Stimulated activated CD4-positive, alpha-beta T cell treated with anti-CD3 and anti-CD28 coated beads, TNF-alpha, amount 100 ng/mL, for 24 hours (primary cell): ENCODE measurements at regions not wholly inside any gene's neighbourhood (a gene's known extent, or its start where the extent isn't known, plus 50 kb on each side); places are given as distances from the start of the nearest gene placed in this dataset.
"Not testable (repeated sequence)": the region's sequence is repeated elsewhere in the genome, so short reads cannot be mapped to it uniquely, and the experiment has no call there.

Source experiments
- DNase-seq, 3 experiments: peaks; one replicate each; pipeline ENCODE4 v3.0.0-alpha.2; 2020; ENCODE audit warnings: low read depth in 3 of 3

GRCh38 chr20:51306081-51306480 is 236.4 kb downstream of the NFATC2 start:
- DNase-seq: no peak

GRCh38 chr20:51305316-51306052 is 237.0 kb downstream of the NFATC2 start:
- no peak for DNase-seq

DNA sequence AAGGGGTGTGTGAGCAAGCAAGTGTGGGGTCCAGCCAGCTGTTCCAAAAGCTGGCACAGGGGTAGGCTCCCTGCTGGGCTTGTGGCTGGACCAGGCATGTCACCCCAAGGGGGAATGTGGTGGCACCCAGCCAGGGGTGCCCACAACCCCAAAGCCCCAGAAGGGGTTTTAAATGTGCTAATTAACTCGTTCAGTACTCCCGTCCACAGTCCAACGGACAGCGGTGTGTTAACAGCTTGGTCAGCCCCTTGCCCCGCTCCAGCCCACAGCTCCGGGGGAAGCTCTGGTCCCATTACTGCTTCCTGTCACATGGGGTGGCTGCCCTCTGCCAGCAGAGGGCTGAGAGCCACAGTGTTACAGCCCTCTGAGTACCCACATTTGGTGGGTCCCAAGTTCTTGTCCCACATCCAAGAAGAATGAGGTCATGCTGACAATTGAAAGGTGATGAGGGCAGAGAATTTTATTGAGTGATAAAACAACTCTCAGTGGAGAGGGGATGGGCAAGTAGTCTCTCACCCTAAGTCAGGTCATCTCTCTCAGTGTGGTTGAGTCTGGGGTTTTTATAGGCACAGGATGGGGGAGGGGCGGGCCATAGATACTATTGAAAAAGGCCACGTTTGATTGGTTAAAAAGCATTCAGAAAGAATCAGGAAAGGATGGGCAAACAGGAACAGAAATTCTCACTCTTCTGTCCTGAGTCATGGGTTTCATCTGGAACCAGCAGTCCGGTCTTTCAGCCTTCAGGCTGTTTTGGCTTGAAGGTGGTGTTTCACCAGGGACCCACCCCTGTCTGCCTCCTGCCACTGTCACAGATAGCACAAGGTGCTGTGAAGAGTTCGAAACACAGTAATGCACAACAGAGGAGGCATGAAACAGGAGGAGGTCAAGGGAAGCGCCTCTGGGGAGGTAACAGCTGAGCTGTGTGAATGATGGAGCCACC is 238.5 kb downstream of the NFATC2 start:
- DNase-seq: no peak

GRCh38 chr20:51301026-51301425 is 241.5 kb downstream of the NFATC2 start:
- no peak for DNase-seq

- no peak for DNase-seq
Measured at GRCh38 chr20:51300104-51300503, 242.4 kb downstream of the NFATC2 start.

DNA sequence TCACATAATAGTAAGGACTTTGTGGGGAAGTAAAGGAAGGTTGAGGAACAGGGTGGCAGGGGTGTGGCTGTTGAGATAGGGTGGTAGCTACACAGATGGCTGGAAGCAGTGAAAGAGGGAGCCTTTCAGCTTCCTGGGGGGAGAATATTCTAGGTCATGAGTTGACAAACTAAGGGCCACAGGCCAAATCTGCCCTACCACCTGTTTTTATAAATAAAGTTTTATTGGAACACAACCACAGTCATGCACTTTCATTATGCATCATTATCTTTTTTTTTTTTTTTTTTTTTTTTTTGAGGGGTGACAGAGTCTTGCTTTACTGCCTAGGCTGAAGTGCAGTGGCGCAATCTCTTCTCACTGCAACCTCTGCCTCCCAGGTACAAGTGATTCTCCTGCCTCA is 243.1 kb downstream of the NFATC2 start:
- no peak for DNase-seq

GRCh38 chr20:51298141-51298749 is 244.3 kb downstream of the NFATC2 start:
- DNase-seq: no peak

GRCh38 chr20:51287628-51288413 is 254.7 kb downstream of the NFATC2 start:
- DNase-seq: no peak

DNA sequence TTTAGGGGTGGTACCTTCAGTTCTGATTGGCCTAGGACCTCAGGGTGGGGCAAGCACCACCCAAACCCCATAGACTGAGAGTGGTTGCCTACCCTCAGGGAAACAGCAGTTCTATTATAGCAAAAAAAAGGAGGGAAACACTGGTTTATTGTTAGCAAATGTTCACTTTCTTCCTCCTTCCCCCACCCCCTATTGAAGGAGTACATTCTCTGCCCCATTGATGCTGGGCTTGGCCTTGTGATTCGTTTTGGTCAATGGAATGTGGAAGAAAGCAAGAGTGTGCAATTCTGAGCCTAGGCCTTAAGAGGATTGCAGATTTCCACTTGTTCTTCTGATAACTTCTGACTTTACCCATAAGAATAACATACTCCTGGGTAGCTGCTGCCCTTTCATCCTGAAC is 255.8 kb downstream of the NFATC2 start:
- no peak for DNase-seq

GRCh38 chr20:51285684-51286083 is 256.8 kb downstream of the NFATC2 start:
- no peak for DNase-seq

DNA sequence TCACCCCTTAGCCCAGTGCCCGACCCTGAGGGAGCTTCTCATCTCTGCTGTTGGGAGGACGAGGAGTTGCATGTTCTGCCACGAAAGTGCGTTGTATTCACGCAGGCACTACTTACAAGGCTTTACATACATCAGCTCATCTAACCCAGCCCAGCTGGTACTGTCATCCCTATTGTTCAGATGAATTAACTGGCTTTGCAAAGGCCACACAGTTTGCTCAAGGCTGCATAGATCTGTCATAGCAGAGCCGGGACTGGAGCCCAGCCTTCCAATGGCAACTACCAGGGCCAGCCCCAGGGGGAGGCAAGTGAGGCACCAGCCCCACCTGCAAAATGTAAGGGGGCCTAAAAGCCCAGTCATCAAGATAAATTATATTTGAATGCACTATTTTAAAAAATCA is 257.6 kb downstream of the NFATC2 start:
- DNase-seq: no peak

- no peak for DNase-seq
Measured at GRCh38 chr20:51284176-51284575, 258.3 kb downstream of the NFATC2 start.

GRCh38 chr20:51281521-51281920 is 258.6 kb upstream of the KCNG1 start:
- DNase-seq: no peak

- no peak for DNase-seq
Measured at GRCh38 chr20:51280047-51280446, 257.1 kb upstream of the KCNG1 start.

- no peak for DNase-seq
Measured at GRCh38 chr20:51277961-51278360, 255.1 kb upstream of the KCNG1 start.

GRCh38 chr20:51276296-51276695 is 253.4 kb upstream of the KCNG1 start:
- no peak for DNase-seq

DNA sequence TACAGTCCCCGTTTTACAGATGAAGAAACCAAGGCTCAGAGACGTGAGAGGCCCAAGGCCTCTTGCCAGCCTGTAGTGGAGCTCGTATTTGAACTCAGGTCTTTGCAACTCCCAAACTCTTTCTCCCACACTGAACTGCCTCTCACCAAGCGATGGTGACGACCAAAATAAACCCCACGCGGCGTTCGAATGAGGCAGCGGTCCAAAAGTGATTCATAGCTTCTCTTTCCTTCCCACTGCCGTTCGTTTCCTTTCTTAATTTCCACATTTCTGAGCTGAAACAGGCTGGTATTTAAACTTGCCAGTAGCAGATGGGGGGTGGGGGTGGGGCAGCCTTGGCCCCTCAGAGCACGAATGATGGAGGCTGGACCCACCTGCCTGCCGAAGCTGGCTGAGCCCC is 252.9 kb upstream of the KCNG1 start:
- no peak for DNase-seq

DNA sequence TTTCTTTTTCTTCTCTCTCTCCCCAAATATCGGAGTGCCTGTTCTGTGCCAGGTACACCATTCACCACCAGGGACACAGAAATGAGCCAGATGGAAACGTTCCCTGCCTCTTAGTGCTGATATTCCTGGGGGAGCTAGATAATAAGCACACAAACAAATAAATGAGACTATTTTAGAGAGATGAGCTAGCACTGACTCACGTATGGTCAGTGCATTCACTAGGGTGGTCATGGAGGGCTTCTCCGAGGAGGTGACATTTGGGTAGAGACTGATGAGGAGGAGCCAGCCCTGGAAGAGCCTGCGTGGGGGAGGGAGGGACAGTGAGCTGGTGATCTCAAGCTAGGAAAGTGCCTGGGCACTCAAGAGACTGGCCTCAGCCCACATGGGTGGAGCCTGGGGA is 252.3 kb upstream of the KCNG1 start:
- no peak for DNase-seq

- no peak for DNase-seq
Measured at GRCh38 chr20:51272401-51272800, 249.5 kb upstream of the KCNG1 start.

- DNase-seq: no peak
Measured at GRCh38 chr20:51271931-51272330, 249.0 kb upstream of the KCNG1 start.

DNA sequence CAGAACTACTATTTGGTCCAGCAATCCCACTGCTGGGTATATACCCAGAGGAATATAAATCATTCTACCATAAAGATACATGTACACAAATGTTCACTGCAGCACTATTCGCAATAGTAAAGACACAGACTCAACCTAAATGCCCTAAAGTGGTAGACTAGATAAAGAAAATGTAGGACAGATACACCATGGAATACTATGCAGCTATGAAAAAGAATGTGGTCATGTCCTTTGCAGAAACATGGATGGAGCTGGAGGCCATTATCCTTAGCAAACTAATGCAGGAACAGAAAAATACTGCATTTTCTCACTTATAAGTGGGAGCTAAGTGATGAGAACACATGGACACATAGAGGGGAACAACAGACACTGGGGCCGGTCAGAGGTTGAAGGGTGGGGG is 248.4 kb upstream of the KCNG1 start:
- DNase-seq: not testable (repeated sequence)

DNA sequence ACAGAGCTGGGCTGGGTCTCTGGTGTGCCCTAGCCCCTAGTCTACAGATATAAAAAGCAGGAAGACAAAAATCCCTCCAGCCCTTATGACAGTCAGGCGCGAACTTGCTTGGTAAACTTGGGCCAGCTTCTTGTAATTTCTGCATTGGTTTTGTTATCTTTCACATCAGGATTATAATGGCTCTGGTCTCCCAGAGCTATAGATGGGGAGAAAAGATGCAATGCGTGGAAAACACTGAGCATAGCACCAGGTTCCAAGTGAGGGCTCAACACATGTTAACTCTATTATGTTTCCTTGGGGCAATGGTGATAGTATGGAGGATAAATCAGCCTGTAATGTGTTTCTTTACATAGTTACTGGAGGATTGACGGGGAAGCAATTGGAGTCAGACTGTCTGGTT is 246.8 kb upstream of the KCNG1 start:
- no peak for DNase-seq
